Transverse colon (tissue), 4 donors: ENCODE measurements at regions not wholly inside any gene's neighbourhood (a gene's known extent, or its start where the extent isn't known, plus 50 kb on each side); places are given as distances from the start of the nearest gene placed in this dataset.
A peak's percentile ranks its signal among the peaks of the same experiment; 100 is the strongest.

Source experiments
- DNase-seq: peaks from one replicate; pipeline ENCODE4 v3.0.0-alpha.2; 2019
- H3K27ac ChIP-seq, 4 donors: fragments of 200-600 bp; sonication (generic); 2 replicates each; pipeline ENCODE4 v1.5.1; 2016 to 2018; ENCODE audit warnings: inconsistent platforms in 4 of 4
- H3K27me3 ChIP-seq: fragments of 200-600 bp; sonication (generic); 2 replicates; pipeline ENCODE4 v1.5.1; 2017; ENCODE audit warnings: inconsistent platforms
- H3K36me3 ChIP-seq, 4 donors: fragments of 200-600 bp; sonication (generic); 2 replicates each; pipeline ENCODE4 v1.5.1; 2017 to 2019; ENCODE audit warnings: inconsistent platforms in 4 of 4
- H3K4me1 ChIP-seq, 4 donors: fragments of 200-600 bp; sonication (generic); 2 replicates each; pipeline ENCODE4 v1.5.1; 2017 to 2020; ENCODE audit warnings: inconsistent platforms in 4 of 4
- H3K4me3 ChIP-seq, 4 donors: fragments of 200-600 bp; sonication (generic); 1 replicate in 1 of 4; 2 replicates in 3 of 4; pipeline versions ENCODE4 v1.5.1 to v1.6.1; 2017 to 2019; ENCODE audit warnings: inconsistent platforms in 4 of 4
- H3K9me3 ChIP-seq, 2 donors: fragments of 200-600 bp; sonication (generic); 2 replicates each; pipeline ENCODE4 v1.5.1; 2017 to 2019; ENCODE audit warnings: inconsistent platforms in 2 of 2
- CTCF ChIP-seq, 5 experiments: fragments of 200-600 bp in 3 of 5; fragments of 450-650 bp in 2 of 5; sonication (generic) in 3 of 5; IDR thresholded peaks; 1 replicate in 2 of 5; 2 replicates in 3 of 5; pipeline ENCODE4 v1.5.1; 2016 to 2017; ENCODE audit warnings: antibody characterized with exemption in 5 of 5, inconsistent platforms in 3 of 5, mild to moderate bottlenecking in 2 of 5, moderate library complexity in 1 of 5
- EP300 ChIP-seq: sonication (generic); formaldehyde crosslinking; IDR thresholded peaks from one replicate; pipeline ENCODE4 v1.6.1; 2017; ENCODE audit warnings: antibody characterized with exemption, low read depth
- POLR2A ChIP-seq: fragments of 450-650 bp; IDR thresholded peaks from one replicate; pipeline ENCODE4 v1.6.1; 2016; ENCODE audit warnings: antibody characterized with exemption, mild to moderate bottlenecking, moderate library complexity
- POLR2AphosphoS5 ChIP-seq, 3 donors: sonication (generic); formaldehyde crosslinking; IDR thresholded peaks; one replicate each; pipeline ENCODE4 v1.6.1; 2016; ENCODE audit warnings: antibody characterized with exemption in 3 of 3
- WGBS, 2 donors: methylation state at CpG; one replicate each; pipeline ENCODE4 v1.1.5; 2018; ENCODE audit warnings: low coverage in 1 of 2; 5-methylcytosine and 5-hydroxymethylcytosine counted together
- in situ Hi-C, 4 donors: fragments of 200-750 bp; cut with MboI; loops; one replicate each; pipeline versions ENCODE4 v1.15.0 to v1.15.1; 2017; ENCODE audit warnings: low sequenced_read_pairs in 3 of 4, low pct_ligation_motif_present in 1 of 4, low pct_unique_long_range_greater_than_20kb in 1 of 4
- intact Hi-C: fragments of 100-400 bp; cut with DNase I; formaldehyde crosslinking; loops from one replicate; pipeline ENCODE4 v1.15.1; 2023; ENCODE audit warnings: low total_unique reads

- intact Hi-C loops (no loop called here), in situ Hi-C loops (no loop called here)
- 80% methylated on average over 3 of the region's 3 CpGs; no CpG with 5 or more reads in 1 of the 2 donors for WGBS, 2 donors
- Histone ChIP-seq H3K36me3 (no peaks in the 10 kb centered on the region), H3K27me3 (no peaks in the 10 kb centered on the region), H3K9me3 (no peaks in the 10 kb centered on the region), H3K27ac (no peak overlapping the region), H3K4me3 (no peak overlapping the region), H3K4me1 (no peaks in the 10 kb centered on the region)
- TF ChIP-seq POLR2AphosphoS5 (IDR thresholded peaks at IDR 0.05): no peak
- TF ChIP-seq CTCF (IDR thresholded peaks at IDR 0.05): no peak
- no peak for TF ChIP-seq POLR2A
- TF ChIP-seq EP300: no peak
- DNase-seq: no peak
Observed at GRCh38 chr22:27011717-27012116, 354.3 kb downstream of the MIAT start.

- in situ Hi-C loops: no loop called here
Observed at GRCh38 chr22:27019827-27020226, 362.4 kb downstream of the MIAT start.

GRCh38 chr22:27022274-27022895 lies 365.0 kb downstream of the MIAT start:
- Histone ChIP-seq H3K27ac (no peak overlapping the region), H3K36me3 (no peaks in the 10 kb centered on the region), H3K27me3 (no peaks in the 10 kb centered on the region), H3K4me3 (no peak overlapping the region), H3K4me1 (no peaks in the 10 kb centered on the region), H3K9me3 (no peaks in the 10 kb centered on the region)
- in situ Hi-C loops: no loop called here
- TF ChIP-seq POLR2A (no peak), EP300 (no peak), POLR2AphosphoS5 (IDR thresholded peaks at IDR 0.05) (no peak), CTCF (IDR thresholded peaks at IDR 0.05) (no peak)
- no peak for DNase-seq
- 68% methylated on average over 8 of the region's 8 CpGs; no CpG with 5 or more reads in 1 of the 2 donors for WGBS, 2 donors
- intact Hi-C loops: no loop called here

More at GRCh38 chr22:27019827-27020226, 362.4 kb downstream of the MIAT start:
- Histone ChIP-seq H3K4me3 (no peak overlapping the region), H3K27ac (peak overlapping the region in 1 of 4 donors; percentile 17), H3K4me1 (no peaks in the 10 kb centered on the region), H3K36me3 (no peaks in the 10 kb centered on the region), H3K27me3 (no peaks in the 10 kb centered on the region), H3K9me3 (no peaks in the 10 kb centered on the region)
- WGBS, 2 donors: 45% methylated on average over 4 of the region's 4 CpGs; no CpG with 5 or more reads in 1 of the 2 donors
- TF ChIP-seq POLR2AphosphoS5 (IDR thresholded peaks at IDR 0.05) (no peak), CTCF (IDR thresholded peaks at IDR 0.05) (no peak), EP300 (no peak), POLR2A (no peak)
- intact Hi-C loops: no loop called here
- DNase-seq: no peak

GRCh38 chr22:27022896-27023361 lies 365.5 kb downstream of the MIAT start:
- WGBS, 2 donors: 50 to 56% methylated on average over 8 to 17 of the region's 17 CpGs

More at GRCh38 chr22:27022896-27023361, 365.5 kb downstream of the MIAT start:
- no peak overlapping the region for H3K4me3 ChIP-seq
- no peaks in the 10 kb centered on the region for H3K36me3 ChIP-seq
- H3K4me1 ChIP-seq: no peaks in the 10 kb centered on the region
- H3K9me3 ChIP-seq: no peaks in the 10 kb centered on the region
- in situ Hi-C loops (no loop called here), intact Hi-C loops (no loop called here)
- no peaks in the 10 kb centered on the region for H3K27me3 ChIP-seq
- no peak for DNase-seq
- no peak overlapping the region for H3K27ac ChIP-seq
- TF ChIP-seq POLR2A (no peak), CTCF (IDR thresholded peaks at IDR 0.05) (no peak)
